H1 (cell line): ENCODE measurements at regions not wholly inside any gene's neighbourhood (a gene's known extent, or its start where the extent isn't known, plus 50 kb on each side); places are given as distances from the start of the nearest gene placed in this dataset.

Experiments used
- CBX5 ChIP-seq: fragments of 300-800, 300-1000 bp; sonication (generic); IDR thresholded peaks from 2 replicates; pipeline ENCODE4 v1.7.1; 2016; ENCODE audit warnings: antibody characterized with exemption, low read length, low read depth
- CREB1 ChIP-seq: IDR thresholded peaks from 2 replicates; pipeline ENCODE4 v1.6.1; 2012; ENCODE audit warnings: inconsistent platforms
- EGR1 ChIP-seq: IDR thresholded peaks from 2 replicates; pipeline ENCODE4 v1.6.1; 2011; ENCODE audit warnings: low read depth, low read length, borderline replicate concordance
- MAFK ChIP-seq: IDR thresholded peaks from 2 replicates; pipeline ENCODE4 v1.6.1; 2012; ENCODE audit warnings: low read depth, mild to moderate bottlenecking, improper control_type of control experiment, low read length
- RBBP5 ChIP-seq: IDR thresholded peaks from 2 replicates; pipeline ENCODE4 v1.7.1; 2012; ENCODE audit warnings: low read depth, mild to moderate bottlenecking, inconsistent platforms, low read length, moderate library complexity, borderline replicate concordance
- RFX5 ChIP-seq: IDR thresholded peaks from 2 replicates; pipeline ENCODE4 v1.6.1; 2011; ENCODE audit warnings: low read depth, low read length, improper control_type of control experiment, borderline replicate concordance
- TF ChIP-seq, protein P1 (sequence below): fragments of 300-600 bp; sonication (generic); IDR thresholded peaks from 2 replicates; pipeline ENCODE4 v1.7.1; 2012; ENCODE audit warnings: low read length, moderate library complexity, mild to moderate bottlenecking, inconsistent platforms; ENCODE audit not compliant: insufficient replicate concordance

DNA sequence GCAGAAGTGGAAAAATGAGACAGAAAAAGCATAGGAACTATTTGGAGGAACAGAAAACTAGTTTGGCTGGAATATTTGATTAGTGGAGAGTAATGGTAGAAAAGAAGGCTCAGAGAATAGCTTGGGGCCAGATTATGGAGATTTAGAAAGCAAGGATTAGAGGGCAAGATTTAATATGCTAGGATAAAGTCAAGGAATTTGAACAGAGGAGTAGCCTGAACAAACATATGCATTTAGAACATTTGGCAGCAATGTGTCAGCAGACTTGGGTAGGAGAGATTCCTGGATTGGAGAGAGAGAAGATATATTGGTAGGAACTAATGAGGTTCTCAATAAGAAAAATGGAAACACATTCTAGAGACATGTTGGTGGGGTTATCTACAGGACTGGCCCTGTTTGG lies 229.2 kb upstream of the PKP2 start (continued):
- TF ChIP-seq, protein P1, sequence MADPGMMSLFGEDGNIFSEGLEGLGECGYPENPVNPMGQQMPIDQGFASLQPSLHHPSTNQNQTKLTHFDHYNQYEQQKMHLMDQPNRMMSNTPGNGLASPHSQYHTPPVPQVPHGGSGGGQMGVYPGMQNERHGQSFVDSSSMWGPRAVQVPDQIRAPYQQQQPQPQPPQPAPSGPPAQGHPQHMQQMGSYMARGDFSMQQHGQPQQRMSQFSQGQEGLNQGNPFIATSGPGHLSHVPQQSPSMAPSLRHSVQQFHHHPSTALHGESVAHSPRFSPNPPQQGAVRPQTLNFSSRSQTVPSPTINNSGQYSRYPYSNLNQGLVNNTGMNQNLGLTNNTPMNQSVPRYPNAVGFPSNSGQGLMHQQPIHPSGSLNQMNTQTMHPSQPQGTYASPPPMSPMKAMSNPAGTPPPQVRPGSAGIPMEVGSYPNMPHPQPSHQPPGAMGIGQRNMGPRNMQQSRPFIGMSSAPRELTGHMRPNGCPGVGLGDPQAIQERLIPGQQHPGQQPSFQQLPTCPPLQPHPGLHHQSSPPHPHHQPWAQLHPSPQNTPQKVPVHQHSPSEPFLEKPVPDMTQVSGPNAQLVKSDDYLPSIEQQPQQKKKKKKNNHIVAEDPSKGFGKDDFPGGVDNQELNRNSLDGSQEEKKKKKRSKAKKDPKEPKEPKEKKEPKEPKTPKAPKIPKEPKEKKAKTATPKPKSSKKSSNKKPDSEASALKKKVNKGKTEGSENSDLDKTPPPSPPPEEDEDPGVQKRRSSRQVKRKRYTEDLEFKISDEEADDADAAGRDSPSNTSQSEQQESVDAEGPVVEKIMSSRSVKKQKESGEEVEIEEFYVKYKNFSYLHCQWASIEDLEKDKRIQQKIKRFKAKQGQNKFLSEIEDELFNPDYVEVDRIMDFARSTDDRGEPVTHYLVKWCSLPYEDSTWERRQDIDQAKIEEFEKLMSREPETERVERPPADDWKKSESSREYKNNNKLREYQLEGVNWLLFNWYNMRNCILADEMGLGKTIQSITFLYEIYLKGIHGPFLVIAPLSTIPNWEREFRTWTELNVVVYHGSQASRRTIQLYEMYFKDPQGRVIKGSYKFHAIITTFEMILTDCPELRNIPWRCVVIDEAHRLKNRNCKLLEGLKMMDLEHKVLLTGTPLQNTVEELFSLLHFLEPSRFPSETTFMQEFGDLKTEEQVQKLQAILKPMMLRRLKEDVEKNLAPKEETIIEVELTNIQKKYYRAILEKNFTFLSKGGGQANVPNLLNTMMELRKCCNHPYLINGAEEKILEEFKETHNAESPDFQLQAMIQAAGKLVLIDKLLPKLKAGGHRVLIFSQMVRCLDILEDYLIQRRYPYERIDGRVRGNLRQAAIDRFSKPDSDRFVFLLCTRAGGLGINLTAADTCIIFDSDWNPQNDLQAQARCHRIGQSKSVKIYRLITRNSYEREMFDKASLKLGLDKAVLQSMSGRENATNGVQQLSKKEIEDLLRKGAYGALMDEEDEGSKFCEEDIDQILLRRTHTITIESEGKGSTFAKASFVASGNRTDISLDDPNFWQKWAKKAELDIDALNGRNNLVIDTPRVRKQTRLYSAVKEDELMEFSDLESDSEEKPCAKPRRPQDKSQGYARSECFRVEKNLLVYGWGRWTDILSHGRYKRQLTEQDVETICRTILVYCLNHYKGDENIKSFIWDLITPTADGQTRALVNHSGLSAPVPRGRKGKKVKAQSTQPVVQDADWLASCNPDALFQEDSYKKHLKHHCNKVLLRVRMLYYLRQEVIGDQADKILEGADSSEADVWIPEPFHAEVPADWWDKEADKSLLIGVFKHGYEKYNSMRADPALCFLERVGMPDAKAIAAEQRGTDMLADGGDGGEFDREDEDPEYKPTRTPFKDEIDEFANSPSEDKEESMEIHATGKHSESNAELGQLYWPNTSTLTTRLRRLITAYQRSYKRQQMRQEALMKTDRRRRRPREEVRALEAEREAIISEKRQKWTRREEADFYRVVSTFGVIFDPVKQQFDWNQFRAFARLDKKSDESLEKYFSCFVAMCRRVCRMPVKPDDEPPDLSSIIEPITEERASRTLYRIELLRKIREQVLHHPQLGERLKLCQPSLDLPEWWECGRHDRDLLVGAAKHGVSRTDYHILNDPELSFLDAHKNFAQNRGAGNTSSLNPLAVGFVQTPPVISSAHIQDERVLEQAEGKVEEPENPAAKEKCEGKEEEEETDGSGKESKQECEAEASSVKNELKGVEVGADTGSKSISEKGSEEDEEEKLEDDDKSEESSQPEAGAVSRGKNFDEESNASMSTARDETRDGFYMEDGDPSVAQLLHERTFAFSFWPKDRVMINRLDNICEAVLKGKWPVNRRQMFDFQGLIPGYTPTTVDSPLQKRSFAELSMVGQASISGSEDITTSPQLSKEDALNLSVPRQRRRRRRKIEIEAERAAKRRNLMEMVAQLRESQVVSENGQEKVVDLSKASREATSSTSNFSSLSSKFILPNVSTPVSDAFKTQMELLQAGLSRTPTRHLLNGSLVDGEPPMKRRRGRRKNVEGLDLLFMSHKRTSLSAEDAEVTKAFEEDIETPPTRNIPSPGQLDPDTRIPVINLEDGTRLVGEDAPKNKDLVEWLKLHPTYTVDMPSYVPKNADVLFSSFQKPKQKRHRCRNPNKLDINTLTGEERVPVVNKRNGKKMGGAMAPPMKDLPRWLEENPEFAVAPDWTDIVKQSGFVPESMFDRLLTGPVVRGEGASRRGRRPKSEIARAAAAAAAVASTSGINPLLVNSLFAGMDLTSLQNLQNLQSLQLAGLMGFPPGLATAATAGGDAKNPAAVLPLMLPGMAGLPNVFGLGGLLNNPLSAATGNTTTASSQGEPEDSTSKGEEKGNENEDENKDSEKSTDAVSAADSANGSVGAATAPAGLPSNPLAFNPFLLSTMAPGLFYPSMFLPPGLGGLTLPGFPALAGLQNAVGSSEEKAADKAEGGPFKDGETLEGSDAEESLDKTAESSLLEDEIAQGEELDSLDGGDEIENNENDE: no peak
- TF ChIP-seq RFX5 (no peak), RBBP5 (no peak), MAFK (no peak), CREB1 (no peak), EGR1 (no peak), CBX5 (no peak)
